GM12891 (cell line): ENCODE measurements at regions not wholly inside any gene's neighbourhood (a gene's known extent, or its start where the extent isn't known, plus 50 kb on each side); places are given as distances from the start of the nearest gene placed in this dataset.

Experiments
- PAX5 ChIP-seq: IDR thresholded peaks from 2 replicates; pipeline ENCODE4 v1.6.1; 2011; ENCODE audit warnings: low read length, moderate library complexity, mild to moderate bottlenecking; ENCODE audit not compliant: insufficient read depth, severe bottlenecking
- POLR2A ChIP-seq: IDR thresholded peaks from 2 replicates; pipeline ENCODE4 v1.6.1; 2011; ENCODE audit warnings: low read depth, low read length, control low read depth
- POLR2AphosphoS5 ChIP-seq: IDR thresholded peaks from 2 replicates; pipeline ENCODE4 v1.6.1; 2011; ENCODE audit warnings: low read depth, low read length, control low read depth
- POU2F2 ChIP-seq: IDR thresholded peaks from 2 replicates; pipeline ENCODE4 v1.6.1; 2011; ENCODE audit warnings: low read depth, mild to moderate bottlenecking, control low read depth, low read length, moderate library complexity
- SPI1 ChIP-seq: IDR thresholded peaks from 2 replicates; pipeline ENCODE4 v1.6.1; 2011; ENCODE audit warnings: low read depth, low read length, control low read depth
- TAF1 ChIP-seq: IDR thresholded peaks from 2 replicates; pipeline ENCODE4 v1.6.1; 2011; ENCODE audit warnings: low read depth, low read length, control low read depth

GRCh38 chrX:23228454-23228853 is 106.2 kb upstream of the PTCHD1 start:
- TF ChIP-seq POLR2AphosphoS5 (no peak), POLR2A (no peak), SPI1 (no peak), TAF1 (no peak), PAX5 (no peak), POU2F2 (no peak)
